ENCODE measurements at regions not wholly inside any gene's neighbourhood (a gene's known extent, or its start where the extent isn't known, plus 50 kb on each side); places are given as distances from the start of the nearest gene placed in this dataset.

GRCh38 chr11:116164843-116165242 is 607.9 kb downstream of the BUD13 start:
- H3K36me3 ChIP-seq (ENCODE audit: control insufficient read depth in 5 of 5, insufficient read depth in 5 of 5, low read length in 5 of 5): no peaks in the 10 kb centered on the region
- H3K9ac ChIP-seq (ENCODE audit: low read length in 5 of 5): no peak overlapping the region
- H3K27me3 ChIP-seq (ENCODE audit: control insufficient read depth in 5 of 5, insufficient read depth in 4 of 5, low read length in 5 of 5): peaks cover 0 to 15% (median 7%) of the 10 kb centered on the region in 5 donors
- no peaks in the 10 kb centered on the region for H3K9me3 ChIP-seq (ENCODE audit: control insufficient read depth in 5 of 5, low read length in 5 of 5)
- H3K4me1 ChIP-seq (ENCODE audit: control insufficient read depth in 5 of 5, insufficient read depth in 5 of 5, low read length in 5 of 5): no peaks in the 10 kb centered on the region
- H3K4me3 ChIP-seq (ENCODE audit: low read depth in 1 of 5, low read length in 5 of 5): no peak overlapping the region
- no peak overlapping the region for H3K27ac ChIP-seq (ENCODE audit: low read depth, low read length)

GRCh38 chr11:116162886-116163230 is 609.9 kb downstream of the BUD13 start:
- Histone ChIP-seq H3K4me3 (ENCODE audit: low read depth in 1 of 5, low read length in 5 of 5) (no peak overlapping the region), H3K9me3 (ENCODE audit: control insufficient read depth in 5 of 5, low read length in 5 of 5) (no peaks in the 10 kb centered on the region), H3K27ac (ENCODE audit: low read depth, low read length) (no peak overlapping the region), H3K27me3 (ENCODE audit: control insufficient read depth in 5 of 5, insufficient read depth in 4 of 5, low read length in 5 of 5) (peaks cover 0 to 15% (median 7%) of the 10 kb centered on the region in 5 donors), H3K9ac (ENCODE audit: low read length in 5 of 5) (no peak overlapping the region), H3K36me3 (ENCODE audit: control insufficient read depth in 5 of 5, insufficient read depth in 5 of 5, low read length in 5 of 5) (no peaks in the 10 kb centered on the region), H3K4me1 (ENCODE audit: control insufficient read depth in 5 of 5, insufficient read depth in 5 of 5, low read length in 5 of 5) (no peaks in the 10 kb centered on the region)

GRCh38 chr11:116162086-116162885 is 610.5 kb downstream of the BUD13 start:
- no peak overlapping the region for H3K4me3 ChIP-seq (ENCODE audit: low read depth in 1 of 5, low read length in 5 of 5)
- H3K9me3 ChIP-seq (ENCODE audit: control insufficient read depth in 5 of 5, low read length in 5 of 5): no peaks in the 10 kb centered on the region
- peaks cover 0 to 15% (median 7%) of the 10 kb centered on the region in 5 donors for H3K27me3 ChIP-seq (ENCODE audit: control insufficient read depth in 5 of 5, insufficient read depth in 4 of 5, low read length in 5 of 5)
- no peak overlapping the region for H3K9ac ChIP-seq (ENCODE audit: low read length in 5 of 5)
- H3K27ac ChIP-seq (ENCODE audit: low read depth, low read length): no peak overlapping the region
- no peaks in the 10 kb centered on the region for H3K36me3 ChIP-seq (ENCODE audit: control insufficient read depth in 5 of 5, insufficient read depth in 5 of 5, low read length in 5 of 5)
- H3K4me1 ChIP-seq (ENCODE audit: control insufficient read depth in 5 of 5, insufficient read depth in 5 of 5, low read length in 5 of 5): no peaks in the 10 kb centered on the region

GRCh38 chr11:116148645-116149044 is 624.1 kb downstream of the BUD13 start:
- no peak overlapping the region for H3K9ac ChIP-seq (ENCODE audit: low read length in 5 of 5)
- no peaks in the 10 kb centered on the region for H3K4me1 ChIP-seq (ENCODE audit: control insufficient read depth in 5 of 5, insufficient read depth in 5 of 5, low read length in 5 of 5)
- H3K9me3 ChIP-seq (ENCODE audit: control insufficient read depth in 5 of 5, low read length in 5 of 5): peaks cover 0 to 8% (median 0%) of the 10 kb centered on the region in 5 donors
- no peaks in the 10 kb centered on the region for H3K36me3 ChIP-seq (ENCODE audit: control insufficient read depth in 5 of 5, insufficient read depth in 5 of 5, low read length in 5 of 5)
- peaks cover 0 to 5% (median 3%) of the 10 kb centered on the region in 5 donors for H3K27me3 ChIP-seq (ENCODE audit: control insufficient read depth in 5 of 5, insufficient read depth in 4 of 5, low read length in 5 of 5)
- H3K4me3 ChIP-seq (ENCODE audit: low read depth in 1 of 5, low read length in 5 of 5): no peak overlapping the region
- H3K27ac ChIP-seq (ENCODE audit: low read depth, low read length): no peak overlapping the region

GRCh38 chr11:116148056-116148455 is 624.7 kb downstream of the BUD13 start:
- Histone ChIP-seq H3K9ac (ENCODE audit: low read length in 5 of 5) (no peak overlapping the region), H3K4me1 (ENCODE audit: control insufficient read depth in 5 of 5, insufficient read depth in 5 of 5, low read length in 5 of 5) (no peaks in the 10 kb centered on the region), H3K27me3 (ENCODE audit: control insufficient read depth in 5 of 5, insufficient read depth in 4 of 5, low read length in 5 of 5) (peaks cover 0 to 5% (median 3%) of the 10 kb centered on the region in 5 donors), H3K36me3 (ENCODE audit: control insufficient read depth in 5 of 5, insufficient read depth in 5 of 5, low read length in 5 of 5) (no peaks in the 10 kb centered on the region), H3K9me3 (ENCODE audit: control insufficient read depth in 5 of 5, low read length in 5 of 5) (peaks cover 0 to 8% (median 0%) of the 10 kb centered on the region in 5 donors), H3K27ac (ENCODE audit: low read depth, low read length) (no peak overlapping the region), H3K4me3 (ENCODE audit: low read depth in 1 of 5, low read length in 5 of 5) (no peak overlapping the region)

- H3K4me1 ChIP-seq (ENCODE audit: control insufficient read depth in 5 of 5, insufficient read depth in 5 of 5, low read length in 5 of 5): no peaks in the 10 kb centered on the region
- H3K36me3 ChIP-seq (ENCODE audit: control insufficient read depth in 5 of 5, insufficient read depth in 5 of 5, low read length in 5 of 5): no peaks in the 10 kb centered on the region
- H3K9ac ChIP-seq (ENCODE audit: low read length in 5 of 5): no peak overlapping the region
- peaks cover 0 to 3% (median 0%) of the 10 kb centered on the region in 5 donors for H3K9me3 ChIP-seq (ENCODE audit: control insufficient read depth in 5 of 5, low read length in 5 of 5)
- H3K27ac ChIP-seq (ENCODE audit: low read depth, low read length): no peak overlapping the region
- H3K27me3 ChIP-seq (ENCODE audit: control insufficient read depth in 5 of 5, insufficient read depth in 4 of 5, low read length in 5 of 5): peaks cover 0 to 6% (median 3%) of the 10 kb centered on the region in 5 donors
- no peak overlapping the region for H3K4me3 ChIP-seq (ENCODE audit: low read depth in 1 of 5, low read length in 5 of 5)
Observed at GRCh38 chr11:116145187-116145865, 627.5 kb downstream of the BUD13 start.

GRCh38 chr11:116144387-116144958 is 628.3 kb downstream of the BUD13 start:
- Histone ChIP-seq H3K27ac (ENCODE audit: low read depth, low read length) (no peak overlapping the region), H3K9me3 (ENCODE audit: control insufficient read depth in 5 of 5, low read length in 5 of 5) (peaks cover 0 to 3% (median 0%) of the 10 kb centered on the region in 5 donors), H3K4me1 (ENCODE audit: control insufficient read depth in 5 of 5, insufficient read depth in 5 of 5, low read length in 5 of 5) (no peaks in the 10 kb centered on the region), H3K36me3 (ENCODE audit: control insufficient read depth in 5 of 5, insufficient read depth in 5 of 5, low read length in 5 of 5) (no peaks in the 10 kb centered on the region), H3K4me3 (ENCODE audit: low read depth in 1 of 5, low read length in 5 of 5) (no peak overlapping the region), H3K9ac (ENCODE audit: low read length in 5 of 5) (no peak overlapping the region), H3K27me3 (ENCODE audit: control insufficient read depth in 5 of 5, insufficient read depth in 4 of 5, low read length in 5 of 5) (peaks cover 0 to 6% (median 3%) of the 10 kb centered on the region in 5 donors)

GRCh38 chr11:116138280-116138679 is 634.1 kb upstream of the CADM1 start:
- Histone ChIP-seq H3K27me3 (ENCODE audit: control insufficient read depth in 5 of 5, insufficient read depth in 4 of 5, low read length in 5 of 5) (peaks cover 0 to 2% (median 0%) of the 10 kb centered on the region in 5 donors), H3K4me3 (ENCODE audit: low read depth in 1 of 5, low read length in 5 of 5) (no peak overlapping the region), H3K4me1 (ENCODE audit: control insufficient read depth in 5 of 5, insufficient read depth in 5 of 5, low read length in 5 of 5) (peaks cover 0 to 46% (median 4%) of the 10 kb centered on the region in 5 donors), H3K36me3 (ENCODE audit: control insufficient read depth in 5 of 5, insufficient read depth in 5 of 5, low read length in 5 of 5) (no peaks in the 10 kb centered on the region), H3K9ac (ENCODE audit: low read length in 5 of 5) (no peak overlapping the region), H3K27ac (ENCODE audit: low read depth, low read length) (no peak overlapping the region), H3K9me3 (ENCODE audit: control insufficient read depth in 5 of 5, low read length in 5 of 5) (no peaks in the 10 kb centered on the region)

GRCh38 chr11:116137753-116138152 is 633.5 kb upstream of the CADM1 start:
- H3K9ac ChIP-seq (ENCODE audit: low read length in 5 of 5): no peak overlapping the region
- H3K27ac ChIP-seq (ENCODE audit: low read depth, low read length): no peak overlapping the region
- H3K4me1 ChIP-seq (ENCODE audit: control insufficient read depth in 5 of 5, insufficient read depth in 5 of 5, low read length in 5 of 5): peaks cover 0 to 51% (median 8%) of the 10 kb centered on the region in 5 donors
- H3K27me3 ChIP-seq (ENCODE audit: control insufficient read depth in 5 of 5, insufficient read depth in 4 of 5, low read length in 5 of 5): peaks cover 0 to 2% (median 0%) of the 10 kb centered on the region in 5 donors
- no peaks in the 10 kb centered on the region for H3K9me3 ChIP-seq (ENCODE audit: control insufficient read depth in 5 of 5, low read length in 5 of 5)
- H3K4me3 ChIP-seq (ENCODE audit: low read depth in 1 of 5, low read length in 5 of 5): no peak overlapping the region
- H3K36me3 ChIP-seq (ENCODE audit: control insufficient read depth in 5 of 5, insufficient read depth in 5 of 5, low read length in 5 of 5): no peaks in the 10 kb centered on the region
